ENCODE measurements at regions not wholly inside any gene's neighbourhood (a gene's known extent, or its start where the extent isn't known, plus 50 kb on each side); places are given as distances from the start of the nearest gene placed in this dataset.

GRCh38 chr3:74345701-74346100 lies 268.8 kb downstream of the CNTN3 start:
- DNase-seq = no peak

DNA sequence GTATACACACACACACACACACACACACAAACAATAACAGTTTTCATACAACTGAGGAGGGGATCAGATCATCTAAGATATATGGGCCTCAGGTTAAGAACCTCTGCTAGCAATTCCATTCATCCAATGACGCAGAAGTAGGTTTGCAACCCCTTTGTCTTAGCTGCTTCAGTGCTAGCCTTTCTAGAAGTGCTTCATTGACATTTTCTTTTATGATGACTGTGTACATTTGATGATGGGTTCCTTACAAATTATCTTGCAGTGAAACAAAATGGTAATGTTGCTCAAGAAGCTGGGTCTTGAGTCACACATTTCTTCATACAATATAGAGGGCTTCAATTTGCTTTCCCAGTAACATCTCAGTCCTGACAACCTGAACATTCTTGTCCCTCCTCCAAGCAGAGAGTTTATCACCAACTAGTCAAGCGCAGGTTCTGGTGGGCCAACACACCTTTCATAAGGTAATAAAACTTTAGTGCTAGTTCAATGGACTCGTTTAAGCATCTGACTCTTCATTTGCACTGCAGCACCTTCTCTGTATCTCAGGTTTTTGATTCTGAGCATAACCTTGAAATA lies 269.5 kb downstream of the CNTN3 start:
- no peak for DNase-seq

DNA sequence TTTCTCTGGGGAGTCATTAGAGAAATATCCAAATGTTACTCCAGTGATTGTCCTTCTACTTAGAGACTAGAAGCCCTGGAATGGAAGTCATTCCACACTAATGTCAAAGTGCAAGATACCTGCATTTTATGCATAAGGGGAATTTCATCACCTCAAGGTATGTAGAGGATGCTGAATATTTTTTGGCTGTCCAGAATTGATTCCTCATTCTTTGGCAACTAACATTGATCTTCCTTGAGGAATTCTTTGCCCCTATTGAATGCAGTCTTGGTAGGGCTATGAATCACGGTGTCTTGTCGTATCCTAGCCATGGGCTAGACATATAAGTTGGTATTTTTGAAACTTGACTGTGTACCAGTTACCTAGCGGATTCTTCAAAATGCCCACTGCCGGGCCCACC lies 271.1 kb downstream of the CNTN3 start:
- no peak for DNase-seq

GRCh38 chr3:74338998-74339397 lies 275.5 kb downstream of the CNTN3 start:
- DNase-seq = no peak

GRCh38 chr3:74332165-74332564 lies 282.3 kb downstream of the CNTN3 start:
- DNase-seq = no peak

DNA sequence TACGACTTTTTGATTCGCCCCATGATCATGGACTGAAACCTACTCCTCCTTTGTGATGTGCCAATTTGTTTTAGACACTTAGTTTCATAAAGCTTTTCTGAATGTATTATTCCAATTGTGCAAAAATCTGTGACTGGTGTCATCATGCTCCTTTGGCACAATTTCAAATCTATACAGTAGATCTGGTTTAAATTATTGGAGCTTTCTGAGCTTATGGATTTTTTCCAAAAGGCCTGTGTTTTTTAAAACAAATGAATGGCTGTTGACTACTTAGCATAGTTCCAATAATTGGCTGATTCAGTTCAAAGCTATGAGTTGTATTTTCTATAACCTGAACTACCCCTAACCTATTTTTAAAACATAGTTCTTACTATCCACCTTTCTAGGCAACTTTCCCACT lies 282.7 kb downstream of the CNTN3 start:
- DNase-seq = no peak

- no peak for DNase-seq
Observed at GRCh38 chr3:74329096-74329495, 285.4 kb downstream of the CNTN3 start.

DNA sequence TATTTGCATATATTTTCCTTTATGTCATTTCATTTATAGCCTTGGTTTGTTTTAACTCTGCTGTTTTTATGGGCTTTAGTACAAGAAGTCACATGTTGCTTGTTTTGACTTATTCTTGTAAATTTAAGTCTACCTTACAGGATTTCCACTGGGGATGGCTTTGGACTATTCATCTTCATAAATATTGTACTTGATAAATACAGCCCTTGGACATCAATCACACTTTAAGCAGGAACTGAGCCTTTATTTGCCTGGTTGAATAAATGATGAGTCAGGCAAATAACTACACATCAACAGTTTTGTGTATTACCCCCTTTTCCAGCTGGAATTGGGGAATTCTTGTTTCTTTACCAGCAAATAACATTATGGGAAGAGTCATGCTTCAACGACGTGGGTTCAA lies 286.0 kb downstream of the CNTN3 start:
- no peak for DNase-seq

DNA sequence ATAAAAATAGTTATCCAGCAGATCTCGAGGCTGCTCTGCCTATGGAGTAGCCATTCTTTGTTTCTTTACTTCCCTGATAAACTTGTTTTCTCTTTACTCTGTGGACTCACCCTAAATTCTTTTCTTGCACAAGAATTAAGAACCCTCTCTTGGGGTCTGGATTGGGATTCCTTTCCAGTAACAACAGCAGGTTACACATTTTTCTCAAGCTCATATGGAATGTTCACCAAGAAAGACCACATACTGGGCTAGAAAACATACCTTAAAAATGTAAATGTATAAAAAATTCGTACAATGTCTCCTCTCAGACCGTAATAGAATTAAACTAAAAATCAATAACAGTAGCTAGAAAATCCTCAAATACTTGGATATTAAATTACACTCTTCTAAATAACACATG lies 299.2 kb downstream of the CNTN3 start:
- no peak for DNase-seq

- DNase-seq = no peak
Observed at GRCh38 chr3:74314696-74315095, 299.8 kb downstream of the CNTN3 start.

GRCh38 chr3:74309716-74310115 lies 304.7 kb downstream of the CNTN3 start:
- no peak for DNase-seq

DNA sequence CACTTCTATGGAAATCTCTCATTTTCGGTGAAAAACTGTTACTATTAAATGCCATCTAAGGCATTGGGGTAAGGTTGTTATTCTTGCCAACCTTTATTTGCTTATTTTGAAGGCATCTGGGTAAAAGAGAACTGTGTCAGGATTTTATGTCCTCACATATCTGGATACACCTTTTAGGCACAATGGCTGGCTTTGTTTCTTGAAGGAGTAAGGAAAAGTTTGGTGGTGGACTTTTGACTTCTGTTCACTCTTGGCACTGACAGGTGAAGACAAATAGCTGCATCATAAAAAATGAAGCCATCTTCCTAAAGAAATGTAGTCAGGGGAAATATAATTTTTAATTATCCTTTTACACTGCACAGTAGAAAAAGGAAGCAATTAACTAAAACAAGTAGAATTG lies 310.0 kb downstream of the CNTN3 start:
- no peak for DNase-seq

- DNase-seq = no peak
Observed at GRCh38 chr3:74303711-74304110, 310.7 kb downstream of the CNTN3 start.

DNA sequence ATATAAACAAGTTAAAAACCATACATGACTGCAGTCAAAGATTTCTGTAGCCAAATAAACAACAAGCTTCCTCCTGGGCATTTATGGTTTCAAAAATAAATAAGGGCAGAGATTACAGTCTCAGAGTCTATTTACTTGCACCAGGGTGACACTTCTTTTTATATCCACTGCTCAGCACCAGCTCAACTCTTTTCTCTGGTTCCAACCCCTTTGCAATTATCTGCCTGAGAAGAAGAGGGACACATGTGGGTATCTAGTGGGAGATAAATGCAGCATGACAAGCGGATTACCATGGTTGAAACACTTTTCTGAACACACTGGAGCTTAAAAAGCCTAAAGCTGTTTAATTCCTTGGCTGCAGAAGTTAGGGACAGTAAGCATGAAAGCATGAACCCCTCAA lies 311.5 kb downstream of the CNTN3 start:
- no peak for DNase-seq

DNA sequence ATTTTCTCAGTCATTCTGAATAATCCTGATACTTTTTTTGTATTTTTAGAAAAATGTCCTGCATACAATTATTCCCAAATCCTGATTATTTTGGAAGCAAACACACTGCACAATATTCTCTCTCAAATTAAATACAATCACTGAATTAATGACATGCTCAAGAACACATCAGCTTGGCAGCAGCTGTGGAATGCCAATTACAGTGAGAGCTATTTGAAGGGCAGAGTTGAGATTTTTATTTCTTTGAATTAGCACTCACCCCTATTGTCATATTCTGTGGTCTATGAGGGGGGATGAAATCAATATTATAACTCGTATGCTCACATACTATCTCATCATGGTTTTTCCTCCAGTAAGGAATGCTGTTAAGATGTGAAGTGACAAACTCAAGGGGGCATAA lies 312.2 kb downstream of the CNTN3 start:
- no peak for DNase-seq

GRCh38 chr3:74301056-74301455 lies 313.4 kb downstream of the CNTN3 start:
- no peak for DNase-seq

DNA sequence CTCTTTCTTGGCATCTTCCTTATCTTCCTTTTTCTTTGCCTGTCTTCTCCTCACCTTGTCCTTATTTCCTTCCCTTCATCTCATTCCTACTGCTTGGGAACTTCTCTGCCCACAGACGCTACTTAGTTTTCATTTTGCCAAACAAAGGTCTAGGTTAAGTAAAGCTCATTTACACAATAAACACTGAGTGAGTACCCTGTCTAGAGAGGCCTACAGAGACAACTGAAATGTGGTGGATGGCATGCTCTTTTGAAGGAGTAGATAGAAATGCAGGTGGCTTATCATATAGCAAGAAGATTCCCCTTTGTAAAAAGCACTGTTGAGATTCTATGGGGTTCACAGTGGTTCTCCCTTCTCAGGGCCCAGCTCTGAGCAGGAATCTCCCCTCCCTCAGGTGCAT lies 319.0 kb downstream of the CNTN3 start:
- no peak for DNase-seq

DNA sequence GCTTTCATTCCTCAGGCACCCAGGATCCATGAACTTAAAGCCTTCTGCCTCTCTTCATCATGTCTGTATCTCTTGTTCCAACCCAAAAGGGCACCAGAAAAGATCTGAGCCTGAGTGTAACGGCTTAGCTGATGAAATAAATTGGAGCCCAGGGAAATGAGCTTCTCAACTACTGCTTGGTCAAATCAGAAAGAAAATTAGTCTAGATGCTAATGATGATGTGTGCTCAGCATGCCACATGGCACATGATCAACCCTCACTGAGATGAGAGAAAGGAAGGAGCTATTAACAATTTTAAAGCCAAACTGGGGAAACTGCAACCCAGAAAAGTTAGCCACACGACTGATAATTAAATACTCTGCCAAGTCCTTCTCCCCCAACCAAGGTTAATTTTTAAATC lies 325.7 kb downstream of the CNTN3 start:
- DNase-seq = no peak

GRCh38 chr3:74287557-74287956 lies 326.9 kb downstream of the CNTN3 start:
- no peak for DNase-seq

GRCh38 chr3:74282202-74282601 lies 332.3 kb downstream of the CNTN3 start:
- DNase-seq = no peak

DNA sequence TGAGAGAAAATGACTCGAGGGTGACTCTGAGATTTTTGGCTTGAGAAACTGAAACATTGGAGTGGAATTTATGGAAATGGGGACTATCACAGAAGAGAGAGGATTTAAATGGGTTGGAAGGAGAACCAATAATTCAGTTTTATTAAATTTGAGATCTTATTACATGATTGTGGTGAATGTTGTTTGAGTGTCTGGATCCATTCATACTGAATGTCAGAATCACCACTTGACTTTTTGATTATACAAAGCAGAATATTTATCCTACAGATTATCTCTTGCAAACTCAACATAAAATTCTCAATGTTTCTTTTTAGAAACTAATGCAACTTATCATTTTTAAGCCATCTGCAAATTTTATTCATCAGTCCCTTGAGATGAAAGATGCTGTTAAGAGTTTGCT lies 332.8 kb downstream of the CNTN3 start:
- DNase-seq = no peak

GRCh38 chr3:74273555-74274402 lies 340.7 kb downstream of the CNTN3 start:
- DNase-seq = no peak

DNA sequence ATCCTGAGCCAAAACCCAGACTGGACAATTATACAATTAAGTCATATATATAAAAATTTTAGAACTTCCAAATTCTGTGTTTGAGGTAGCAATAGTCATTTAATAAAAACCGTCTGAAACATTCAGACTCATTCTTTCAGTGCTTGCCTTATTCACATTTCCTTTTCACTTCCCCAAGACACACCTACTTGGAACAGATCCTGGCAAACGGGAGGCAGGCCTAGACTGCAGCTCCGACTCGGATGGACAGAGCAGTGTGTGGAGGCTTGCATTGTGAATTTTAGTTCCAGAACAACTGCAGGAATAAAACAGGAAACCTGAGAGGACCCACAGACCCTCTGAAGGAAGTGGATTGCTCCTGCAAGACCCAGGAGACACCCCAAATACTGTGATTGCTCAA lies 341.4 kb downstream of the CNTN3 start:
- no peak for DNase-seq

DNA sequence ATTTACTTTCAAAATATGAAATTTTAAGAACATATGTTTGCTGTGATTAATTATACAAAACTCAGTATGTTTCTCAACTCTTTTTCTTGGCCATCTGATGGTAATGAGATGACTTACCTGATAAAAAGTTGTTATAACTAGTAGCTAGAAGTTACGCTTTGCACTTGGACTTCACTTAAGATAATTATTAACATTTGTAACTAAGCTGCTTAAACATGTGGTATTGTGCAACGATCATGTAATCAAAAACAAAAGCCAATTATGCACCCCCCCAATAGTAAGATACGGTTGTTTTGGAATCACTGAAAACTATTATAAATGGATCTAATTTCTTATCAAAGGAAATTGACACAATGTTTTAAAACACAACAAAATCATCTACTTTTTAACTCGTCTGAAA lies 342.9 kb downstream of the CNTN3 start:
- no peak for DNase-seq

DNA sequence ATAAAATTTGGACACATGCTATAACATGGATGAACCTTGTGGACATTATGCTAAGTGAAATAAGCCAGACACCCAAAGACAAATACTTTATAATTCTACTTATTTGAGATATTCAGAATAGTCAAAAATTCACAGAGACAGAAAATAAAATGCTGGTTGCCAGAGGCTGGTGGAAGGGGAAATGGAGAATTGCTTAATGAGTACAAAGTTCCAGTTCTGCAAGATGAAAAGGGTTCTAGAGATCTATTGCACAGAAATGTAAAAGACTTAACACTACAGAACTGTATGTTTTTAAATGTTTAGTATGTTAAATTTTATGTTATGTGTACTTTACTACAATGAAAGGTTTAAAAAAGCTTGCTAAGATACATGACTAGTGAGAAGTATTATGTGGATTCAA lies 344.8 kb downstream of the CNTN3 start:
- no peak for DNase-seq
